Tibial nerve (tissue), 4 donors: ENCODE measurements at regions not wholly inside any gene's neighbourhood (a gene's known extent, or its start where the extent isn't known, plus 50 kb on each side); places are given as distances from the start of the nearest gene placed in this dataset.

Experiments used
- CTCF ChIP-seq, 5 experiments: fragments of 200-600 bp in 3 of 5; fragments of 450-650 bp in 2 of 5; sonication (generic) in 3 of 5; IDR thresholded peaks; one replicate each; pipeline ENCODE4 v1.5.1; 2016 to 2019; ENCODE audit warnings: antibody characterized with exemption in 5 of 5, mild to moderate bottlenecking in 3 of 5, moderate library complexity in 2 of 5
- EP300 ChIP-seq, 2 donors: sonication (generic); formaldehyde crosslinking; IDR thresholded peaks; one replicate each; pipeline ENCODE4 v1.6.1; 2017; ENCODE audit warnings: antibody characterized with exemption in 2 of 2, mild to moderate bottlenecking in 1 of 2
- POLR2A ChIP-seq, 2 donors: fragments of 450-650 bp; IDR thresholded peaks; one replicate each; pipeline ENCODE4 v1.6.1; 2017; ENCODE audit warnings: antibody characterized with exemption in 2 of 2, mild to moderate bottlenecking in 2 of 2, moderate library complexity in 2 of 2

DNA sequence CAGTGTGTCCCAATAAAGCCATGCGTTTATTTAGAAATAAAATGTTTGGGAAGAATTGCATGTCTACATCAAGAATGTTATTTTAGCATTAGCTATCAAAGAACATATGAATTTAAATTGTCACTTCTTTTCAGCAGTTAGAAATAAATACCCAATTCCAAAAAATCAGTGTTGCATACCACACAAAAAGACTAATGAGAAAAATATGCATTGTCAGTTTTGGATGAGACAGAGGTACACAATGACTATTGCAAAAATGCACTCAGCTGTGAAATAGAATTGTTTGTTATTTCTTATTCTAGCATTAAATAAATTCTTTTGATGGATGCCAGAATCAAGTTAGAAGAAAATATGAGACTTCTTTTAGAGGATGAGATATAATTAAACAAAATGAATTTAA lies 833.9 kb downstream of the SLITRK1 start:
- TF ChIP-seq CTCF (IDR thresholded peaks at IDR 0.05) (no peak), POLR2A (IDR thresholded peaks at IDR 0.05) (no peak), EP300 (IDR thresholded peaks at IDR 0.05) (no peak)
